UCSD-AML1 (cell line): ENCODE measurements at regions not wholly inside any gene's neighbourhood (a gene's known extent, or its start where the extent isn't known, plus 50 kb on each side); places are given as distances from the start of the nearest gene placed in this dataset.
A peak's percentile ranks its signal among the peaks of the same experiment; 100 is the strongest.

Source experiments
- DNase-seq: peaks from one replicate; lab custom pipeline; 2025; ENCODE audit not compliant: unreplicated experiment; lab: John Stamatoyannopoulos, UW

DNA sequence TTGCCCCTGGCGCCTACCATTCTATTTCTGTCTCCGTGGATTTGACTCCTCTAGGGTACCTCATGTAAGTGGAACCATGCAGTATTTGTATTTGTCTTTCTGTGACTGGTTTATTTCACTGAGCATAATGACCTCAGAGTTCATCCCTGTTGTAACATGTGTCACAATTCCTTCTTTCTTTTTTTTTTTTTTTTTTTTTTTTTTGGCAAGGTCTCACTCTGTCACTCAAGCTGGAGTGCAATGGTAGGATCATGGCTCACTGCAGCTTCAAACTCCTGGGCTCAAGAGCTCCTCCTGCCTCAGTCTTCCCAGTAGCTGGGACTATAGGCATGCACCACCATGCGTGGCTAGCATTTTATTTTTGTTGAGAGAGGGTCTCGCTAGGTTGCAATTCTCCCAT, 74.0 kb upstream of the SEPTIN5 start:
- no peak for DNase-seq

DNA sequence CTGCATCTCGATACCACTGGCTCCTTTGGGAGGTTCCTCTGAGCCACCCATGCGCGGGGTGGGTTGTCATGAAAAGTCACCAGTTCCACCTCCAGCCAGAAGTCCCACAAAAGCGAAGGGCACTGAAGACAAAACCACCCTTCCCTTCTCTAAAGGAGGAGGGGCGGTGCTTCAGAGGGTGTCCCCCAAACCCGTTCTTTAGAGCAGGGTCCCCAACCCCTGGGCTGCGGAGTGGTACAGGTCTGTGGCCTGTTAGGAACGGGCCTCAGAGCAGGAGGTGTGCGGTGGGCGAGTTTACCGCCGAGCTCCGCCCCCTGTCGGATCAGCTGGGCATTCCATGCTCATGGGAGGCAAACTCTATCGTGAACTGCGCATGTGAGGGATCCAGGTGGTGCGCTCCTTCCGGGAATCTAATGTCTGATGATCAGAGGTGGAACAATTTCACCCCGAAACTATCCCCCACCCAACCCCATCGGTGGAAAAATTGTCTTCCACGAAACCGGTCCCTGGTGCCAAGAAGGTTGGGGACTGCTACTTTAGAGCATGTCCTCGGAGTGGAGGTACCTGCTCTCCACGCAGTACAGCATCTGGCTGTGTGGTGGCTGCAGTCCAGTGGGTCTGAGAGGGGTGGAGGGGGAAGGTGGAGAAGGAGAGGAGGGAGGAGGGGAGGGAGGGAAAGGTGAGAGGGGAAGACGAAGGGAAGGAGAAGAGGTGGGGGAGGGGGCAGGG, 72.9 kb upstream of the SEPTIN5 start:
- DNase-seq = no peak

DNA sequence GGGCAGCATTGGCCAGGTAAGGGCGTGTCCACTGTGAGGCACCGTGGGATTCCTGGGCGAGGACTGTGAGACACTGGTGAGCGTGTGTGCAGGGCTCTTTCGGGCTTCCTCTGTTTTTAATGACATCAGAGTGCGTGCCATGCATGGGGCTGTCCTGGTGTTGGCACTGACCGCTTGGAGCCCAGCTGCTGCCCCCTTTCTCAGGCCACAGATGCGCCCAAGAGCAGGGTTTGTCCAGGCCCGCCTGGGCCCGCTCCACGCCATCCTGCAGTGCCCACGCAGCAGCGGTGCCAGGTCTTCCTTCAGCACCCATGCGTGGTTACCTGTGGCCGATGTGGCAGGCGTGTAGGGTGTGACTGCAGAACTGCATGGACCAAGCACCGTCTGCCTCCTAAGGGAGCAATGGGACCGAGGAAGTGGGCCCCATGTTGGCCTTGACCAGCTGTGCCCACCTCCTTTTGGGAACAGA, 72.3 kb upstream of the SEPTIN5 start:
- DNase-seq = no peak

DNA sequence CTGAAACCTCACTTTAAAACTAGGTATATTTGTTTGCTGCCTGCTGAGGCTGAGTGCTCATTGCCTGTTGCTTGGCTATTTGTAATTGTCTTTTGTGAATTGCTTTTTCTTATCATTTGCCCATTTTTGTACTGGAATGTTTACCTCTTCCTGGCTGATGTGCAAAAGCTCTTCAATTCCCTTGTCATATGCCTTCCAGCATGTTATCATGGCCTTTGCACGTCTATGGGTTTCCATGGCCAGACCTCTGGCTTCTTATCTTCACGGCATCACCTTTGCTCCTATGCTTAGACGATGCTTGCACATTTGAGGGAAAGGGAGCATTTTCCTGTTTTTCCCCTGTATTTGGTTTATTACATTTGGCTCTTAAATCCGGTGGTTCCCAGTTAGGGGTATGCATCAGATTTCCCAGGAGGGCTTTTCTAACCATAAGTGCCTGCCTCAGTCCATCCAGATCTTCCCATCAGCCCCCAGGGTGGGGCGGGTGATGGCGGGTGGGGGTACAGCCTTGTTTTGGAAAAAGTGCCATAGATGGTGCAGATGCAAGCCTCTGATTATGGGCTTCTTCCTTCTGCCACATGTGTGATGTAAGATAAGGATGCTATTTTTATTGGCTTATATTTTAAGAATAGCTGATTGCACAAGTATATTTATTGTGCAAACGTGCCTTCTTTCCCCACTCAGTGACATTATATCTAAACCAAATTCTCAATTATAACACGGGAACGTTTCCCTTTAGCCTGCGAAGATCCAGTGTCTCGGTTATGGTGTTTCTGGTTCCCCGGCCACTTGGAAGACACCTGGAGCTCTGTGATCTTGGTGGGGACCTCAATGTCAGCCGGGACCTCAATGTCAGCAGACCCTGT, 70.6 kb upstream of the SEPTIN5 start:
- peak; percentile 28 for DNase-seq

DNA sequence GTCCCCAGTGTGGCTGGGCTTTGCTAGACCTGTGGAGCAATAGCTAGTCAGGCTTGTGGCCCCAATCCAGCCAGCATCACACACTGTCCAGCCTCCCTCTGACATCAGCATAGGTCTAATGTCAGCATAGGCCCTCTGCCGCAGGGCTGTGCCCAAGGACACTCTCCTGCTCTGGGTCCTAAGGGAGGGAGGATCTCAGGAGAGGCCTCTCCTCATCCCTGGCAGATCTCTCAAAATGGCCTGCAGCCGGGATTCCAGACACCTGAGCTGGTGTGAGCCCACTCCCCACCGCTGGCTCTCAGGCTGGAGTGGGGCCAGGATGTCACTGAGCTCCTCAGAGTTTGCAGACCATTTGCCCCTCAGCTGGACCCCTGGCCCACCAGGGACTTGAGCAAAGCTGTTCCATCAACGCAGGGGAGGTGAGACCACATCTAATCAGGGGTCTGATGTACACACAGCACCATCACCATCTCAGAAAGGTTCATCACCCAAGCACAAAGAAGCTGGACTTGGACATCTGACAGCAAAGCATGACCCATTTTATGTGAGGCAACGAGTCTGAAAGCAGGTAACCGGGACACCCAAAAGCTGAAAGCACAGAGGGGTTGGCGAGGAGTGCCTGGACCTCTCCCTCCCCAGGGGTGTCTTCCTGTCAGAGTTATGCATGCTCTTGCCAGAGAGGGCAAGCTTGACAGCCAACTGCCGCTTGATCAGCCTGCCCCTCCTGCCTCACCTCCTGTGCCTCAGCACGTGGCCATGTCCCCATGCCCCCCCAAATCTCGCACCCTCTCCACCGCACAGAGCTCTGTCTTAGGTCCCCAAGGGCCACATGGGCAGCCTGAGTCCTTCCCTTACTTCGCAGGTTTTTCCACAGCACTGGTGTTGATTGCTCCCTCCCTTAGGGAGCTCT, 69.7 kb upstream of the SEPTIN5 start:
- no peak for DNase-seq

DNA sequence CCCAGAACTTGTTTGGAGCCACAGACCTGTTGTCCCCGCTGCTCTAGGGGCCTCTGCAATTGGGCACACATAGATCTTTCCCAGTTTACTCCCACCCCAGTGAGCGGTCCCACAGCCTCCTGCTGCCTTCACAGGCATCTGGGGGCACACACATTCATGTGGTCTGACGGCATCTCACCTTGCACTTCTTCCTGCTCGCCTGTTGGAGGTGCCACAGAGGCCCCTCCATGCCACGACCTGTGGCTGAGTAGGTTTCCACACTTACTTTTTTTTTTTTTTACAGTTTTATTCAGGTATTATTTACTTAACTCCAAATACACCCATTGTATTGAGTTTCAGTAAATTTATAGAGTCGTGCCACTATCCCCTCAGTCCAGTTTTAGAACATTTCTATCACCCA, 68.9 kb upstream of the SEPTIN5 start:
- no peak for DNase-seq

DNA sequence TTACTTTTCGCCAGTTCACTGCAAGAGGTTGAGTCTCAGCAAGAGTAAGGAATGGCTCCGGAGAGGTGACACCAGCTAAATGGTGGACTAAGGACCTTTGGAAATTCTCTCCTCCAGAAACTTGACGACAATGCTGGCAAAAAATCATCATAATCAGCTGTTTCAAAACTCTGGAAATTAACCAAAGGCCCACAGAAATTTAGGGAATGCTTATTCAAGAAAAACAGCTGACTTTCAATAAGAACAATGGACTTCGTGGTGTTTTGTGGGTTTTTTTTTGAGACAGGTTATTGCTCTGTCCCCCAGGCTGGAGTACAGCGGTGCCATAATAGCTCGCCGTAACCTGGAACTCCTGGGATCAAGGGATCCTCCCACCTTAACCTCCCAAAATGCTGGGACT, 68.4 kb upstream of the SEPTIN5 start:
- DNase-seq = no peak

DNA sequence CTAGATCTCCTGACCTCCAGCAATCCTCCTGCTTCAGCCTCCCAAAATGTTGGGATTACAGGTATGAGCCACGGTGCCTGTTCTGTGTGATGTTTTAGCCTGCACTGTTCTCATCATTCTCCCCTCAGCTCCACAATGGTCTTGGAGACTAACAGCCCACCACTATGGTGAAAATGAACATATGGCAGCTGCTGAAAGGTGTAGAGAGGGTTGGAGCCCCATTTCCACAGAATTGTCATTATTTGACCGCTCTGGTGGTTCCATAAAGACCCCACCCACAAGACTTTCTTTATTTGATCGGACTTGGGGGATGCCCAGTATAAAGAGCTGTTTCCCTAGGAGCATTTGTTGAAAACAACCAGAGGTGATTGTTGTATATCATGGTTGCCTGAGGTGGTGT, 67.9 kb upstream of the SEPTIN5 start:
- DNase-seq = no peak

DNA sequence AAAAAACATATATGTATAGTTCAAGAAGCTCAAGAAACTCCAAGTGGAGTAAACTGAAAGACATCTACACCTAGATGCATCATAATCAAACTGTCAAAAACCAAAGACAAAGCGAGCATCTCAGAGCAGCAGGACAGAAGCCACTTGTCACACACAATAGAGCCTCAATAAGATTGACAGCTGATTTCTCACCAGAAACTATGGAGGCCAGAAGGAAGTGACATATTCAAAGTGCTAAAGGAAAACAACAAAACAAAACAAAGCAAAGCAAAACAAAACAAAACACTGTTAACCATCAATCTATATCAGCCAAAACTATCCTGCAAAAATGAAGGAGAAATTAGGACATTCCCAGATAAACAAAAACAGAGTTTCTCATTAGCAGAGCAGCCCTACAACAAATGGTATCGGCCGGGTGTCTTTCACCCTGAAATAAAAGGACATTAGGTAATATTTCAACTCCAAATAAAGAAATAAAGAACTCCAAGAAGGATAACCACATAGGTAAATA, 65.8 kb upstream of the SEPTIN5 start:
- no peak for DNase-seq

DNA sequence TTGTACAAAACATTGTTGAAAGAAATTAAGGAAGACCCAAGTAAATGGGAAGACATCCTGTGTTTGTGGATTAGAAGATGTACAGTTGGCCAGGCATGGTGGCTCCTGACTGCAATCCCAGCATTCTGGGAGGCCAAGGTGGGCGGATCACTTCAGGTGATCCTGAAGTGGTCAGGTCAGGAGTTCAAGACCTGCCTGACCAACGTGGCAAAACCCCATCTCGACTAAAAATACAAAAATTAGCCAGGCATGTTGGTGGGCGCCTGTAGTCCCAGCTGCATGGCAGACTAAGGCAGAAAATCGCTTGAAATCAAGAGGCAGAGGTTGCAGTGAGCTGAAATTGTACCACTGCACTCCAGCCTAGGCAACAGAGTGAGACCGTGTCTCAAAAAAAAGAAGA, 62.0 kb upstream of the SEPTIN5 start:
- DNase-seq = no peak

DNA sequence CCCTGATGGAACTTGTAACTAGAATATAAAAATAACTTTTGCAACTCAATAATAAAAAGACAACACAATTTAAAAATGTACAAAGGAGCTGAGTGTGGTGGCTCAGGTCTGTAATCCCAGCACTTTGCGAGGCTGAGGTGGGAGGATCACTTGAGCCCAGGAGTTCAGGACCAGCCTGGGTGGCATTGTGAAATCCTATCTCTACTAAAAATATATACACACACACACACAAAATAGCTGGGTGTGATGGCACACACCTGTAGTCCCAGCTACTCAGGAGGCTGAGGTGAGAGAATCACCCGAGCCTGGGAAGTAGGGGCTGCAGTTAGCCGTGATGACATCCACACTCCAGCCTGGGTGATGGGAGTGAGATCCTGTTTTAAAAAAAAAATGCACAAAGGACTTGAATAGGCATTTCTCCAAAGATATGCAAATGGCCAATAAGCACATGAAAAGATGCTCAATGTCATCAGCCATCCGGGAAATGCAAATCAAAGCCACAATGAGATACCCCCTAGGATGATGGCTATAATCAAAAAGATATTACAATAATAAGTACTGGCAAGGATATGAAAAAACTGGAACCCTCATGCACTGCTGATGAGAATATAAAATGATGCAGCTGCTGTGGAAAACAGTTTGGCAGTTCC, 59.8 kb upstream of the SEPTIN5 start:
- no peak for DNase-seq

DNA sequence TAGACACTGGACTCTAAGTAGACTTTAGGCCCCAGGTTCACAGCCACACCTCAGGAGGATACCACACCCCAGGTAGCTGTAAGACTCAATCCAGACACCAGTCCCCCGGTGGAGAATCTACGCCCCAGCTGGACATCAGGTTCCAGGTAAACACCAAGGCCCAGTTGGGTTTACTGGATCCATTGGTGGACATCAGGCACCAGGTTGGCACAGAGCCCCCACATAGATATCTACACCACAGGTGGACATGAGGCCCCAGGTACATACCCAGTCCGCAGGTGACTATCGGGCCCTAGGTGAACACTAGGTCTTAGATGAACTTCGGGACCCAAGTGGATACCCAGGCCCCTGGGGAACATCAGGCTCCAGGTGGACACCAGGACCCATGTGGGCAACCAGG, 58.9 kb upstream of the SEPTIN5 start:
- no peak for DNase-seq

DNA sequence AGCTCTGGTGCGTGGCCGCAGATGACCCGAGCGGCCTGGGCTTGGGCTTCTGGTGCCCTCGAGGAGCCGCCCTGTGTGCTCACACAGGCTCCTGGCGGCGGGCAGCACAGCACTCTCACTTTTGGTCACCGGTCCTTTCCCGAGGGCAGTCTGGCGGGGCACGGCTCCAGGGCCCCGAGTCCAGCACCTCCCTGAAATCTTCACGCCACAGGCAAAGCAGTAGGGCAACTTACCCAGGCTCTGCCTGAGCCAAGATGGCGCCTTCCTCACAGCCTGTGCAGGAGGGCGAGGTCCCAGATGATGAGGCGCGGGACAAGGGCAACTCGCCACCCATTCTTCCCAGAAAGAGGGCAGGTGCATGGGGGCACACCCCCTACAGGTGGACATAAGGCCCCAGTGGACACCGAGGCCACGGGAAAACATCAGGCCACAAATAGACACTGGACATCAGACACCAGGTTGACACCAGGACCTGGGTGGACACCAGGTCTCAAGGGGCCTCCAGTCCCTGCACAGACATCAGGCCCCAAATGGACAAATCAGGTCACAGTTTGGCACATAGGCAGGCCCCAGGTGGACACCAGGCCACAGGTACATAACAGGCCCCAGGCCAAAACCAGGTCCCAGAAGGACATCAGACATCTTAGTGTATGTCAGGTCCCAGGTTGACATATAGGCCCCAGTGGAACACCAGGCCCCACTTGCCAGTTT, 57.6 kb upstream of the SEPTIN5 start:
- DNase-seq = no peak

DNA sequence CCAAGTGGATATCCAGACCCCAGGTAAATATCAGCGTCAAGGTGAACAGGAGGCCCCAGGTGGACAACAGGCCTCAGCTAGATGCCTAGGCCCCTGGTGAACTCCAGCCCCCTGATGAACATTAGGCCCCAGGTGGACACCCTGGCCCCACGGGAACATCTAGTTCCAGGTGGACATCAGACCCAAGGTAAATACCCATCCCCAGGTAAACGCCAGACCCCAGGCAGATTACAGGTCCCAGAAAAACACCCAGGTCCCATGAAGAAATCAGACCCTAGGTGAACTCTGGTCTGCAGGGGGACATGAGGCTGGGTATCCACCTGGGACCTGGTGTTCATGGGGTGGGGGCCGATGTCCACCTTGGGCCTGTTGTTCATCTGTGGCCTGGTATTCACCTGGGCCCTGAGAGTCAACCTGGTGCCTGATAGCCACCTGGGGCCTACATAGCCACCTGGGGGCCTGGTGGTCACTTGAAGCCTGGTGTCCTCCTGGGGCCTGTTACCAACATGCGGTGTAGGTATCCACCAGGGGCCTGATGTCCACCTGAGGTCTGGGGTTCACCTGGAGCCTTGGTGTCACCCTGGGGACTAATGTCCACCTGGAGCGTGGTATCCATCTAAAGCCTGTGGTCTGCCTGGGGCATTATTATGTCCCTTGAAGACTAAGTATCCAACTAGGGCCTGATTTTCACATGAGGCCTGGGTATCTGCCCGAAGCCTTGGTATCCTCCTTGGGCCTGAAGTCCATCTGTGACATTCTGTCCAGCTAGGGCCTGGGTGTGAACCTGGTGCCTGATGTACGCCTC, 56.8 kb upstream of the SEPTIN5 start:
- no peak for DNase-seq

DNA sequence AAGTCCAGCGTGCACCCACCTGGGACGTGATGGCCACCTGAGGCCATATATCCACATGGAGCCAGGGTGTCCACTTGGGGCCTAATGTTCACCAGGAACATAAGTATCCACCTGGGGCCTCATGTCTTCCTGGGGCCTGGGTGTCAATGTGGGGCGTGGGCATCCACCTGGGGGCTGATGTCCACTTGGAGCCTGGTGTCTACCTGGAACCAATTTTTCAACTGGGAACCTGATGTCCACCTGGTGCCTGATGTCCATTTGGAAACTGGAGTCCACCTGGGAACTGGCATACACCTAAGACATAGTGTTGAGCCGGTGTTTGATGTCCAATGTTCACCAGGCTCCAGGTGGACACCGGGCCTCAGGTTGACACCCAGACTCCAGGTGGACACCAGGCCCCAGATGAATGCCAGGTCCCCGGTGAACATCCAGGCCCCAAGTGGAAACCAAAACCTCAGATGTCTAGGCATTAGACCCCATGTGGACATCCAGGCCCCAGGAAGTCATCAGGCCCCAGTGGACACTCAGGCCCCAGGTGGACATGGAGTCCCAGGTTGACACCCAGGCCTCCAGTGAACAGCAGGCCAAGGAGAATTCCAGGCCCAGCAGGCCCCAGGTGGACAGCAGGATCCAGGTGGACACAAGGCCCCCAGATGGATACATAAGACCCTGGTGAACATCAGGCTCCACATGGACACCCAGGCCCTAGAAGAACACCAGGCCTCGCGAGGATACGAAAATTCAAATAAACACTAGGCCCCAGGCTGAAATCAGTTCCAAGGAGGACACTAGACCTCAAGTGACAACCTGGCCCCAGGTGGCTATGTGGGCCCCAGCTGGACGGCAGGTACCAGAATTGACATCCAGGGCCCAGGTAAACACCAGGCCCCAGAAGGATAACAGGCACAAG, 56.0 kb upstream of the SEPTIN5 start:
- DNase-seq = no peak

DNA sequence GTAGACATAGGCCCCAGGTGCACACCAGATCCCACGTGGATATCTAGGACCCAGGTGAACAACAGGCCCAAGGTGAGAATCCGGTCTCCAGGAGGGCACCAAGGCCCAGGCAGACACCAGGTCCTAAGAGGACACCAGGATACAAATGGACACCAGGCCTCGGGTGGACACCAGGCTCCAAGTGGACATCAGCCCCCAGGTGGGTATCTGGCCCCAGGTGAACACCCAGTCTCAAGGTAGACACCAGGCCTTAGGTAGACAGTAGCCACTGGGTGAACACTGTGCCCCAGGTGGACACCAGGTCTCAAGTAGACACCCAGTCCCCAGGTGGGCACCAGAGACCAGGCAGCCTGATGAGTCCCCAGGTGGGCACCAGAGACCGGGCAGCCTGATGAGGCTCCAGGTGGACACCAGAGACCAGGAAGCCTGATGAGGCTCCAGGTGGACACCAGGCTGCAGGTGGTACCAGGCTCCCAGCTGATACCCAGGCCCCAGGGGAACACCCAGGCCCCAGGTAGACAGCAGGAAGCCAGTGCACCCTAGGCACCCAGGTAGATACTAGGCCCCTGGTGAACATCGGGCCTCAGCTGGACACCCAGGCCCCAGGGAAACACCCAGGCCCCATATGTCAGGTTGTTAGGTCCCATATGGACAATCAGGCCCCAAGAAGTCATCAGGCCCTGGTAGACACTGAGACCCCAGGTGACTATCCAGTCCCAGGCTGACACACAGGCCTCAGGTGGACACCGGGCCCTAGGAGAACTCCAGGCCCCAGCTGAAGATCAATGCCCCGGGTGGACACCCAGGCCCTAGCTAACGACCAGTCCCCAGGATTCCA, 55.1 kb upstream of the SEPTIN5 start:
- no peak for DNase-seq

DNA sequence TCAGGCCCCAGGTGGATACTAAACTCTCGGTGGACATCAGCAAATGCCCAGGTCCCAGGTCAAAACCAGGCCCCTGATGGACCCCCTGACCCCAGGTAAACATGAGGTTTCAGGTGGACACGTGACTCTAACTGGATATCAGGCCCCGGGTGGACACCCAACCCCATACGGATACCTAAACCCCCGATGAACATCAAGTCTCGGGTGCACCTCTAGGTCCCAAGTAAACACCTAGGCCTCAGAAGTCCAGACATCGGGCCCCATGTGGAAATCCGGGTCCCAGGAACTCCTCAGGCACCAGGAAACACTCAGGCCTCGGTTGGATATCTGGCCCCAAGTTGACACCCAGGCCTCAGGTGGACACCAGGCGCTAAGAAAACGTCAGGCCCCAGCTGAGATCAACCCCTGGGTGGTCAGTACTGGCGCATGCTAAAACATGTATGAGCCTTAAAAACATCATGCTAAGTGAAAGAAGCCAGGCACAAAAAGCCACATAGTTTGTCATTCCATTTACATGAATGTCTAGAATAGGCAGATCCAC, 54.4 kb upstream of the SEPTIN5 start:
- no peak for DNase-seq
